SH-SY5Y (cell line): ENCODE measurements at regions not wholly inside any gene's neighbourhood (a gene's known extent, or its start where the extent isn't known, plus 50 kb on each side); places are given as distances from the start of the nearest gene placed in this dataset.

Experiments used
- GATA2 ChIP-seq: IDR thresholded peaks from 2 replicates; pipeline ENCODE4 v1.6.1; 2011; ENCODE audit warnings: mild to moderate bottlenecking, low read depth, low read length
- GATA3 ChIP-seq: IDR thresholded peaks from 2 replicates; pipeline ENCODE4 v1.6.1; 2011; ENCODE audit warnings: low read depth, mild to moderate bottlenecking, low read length, moderate library complexity

DNA sequence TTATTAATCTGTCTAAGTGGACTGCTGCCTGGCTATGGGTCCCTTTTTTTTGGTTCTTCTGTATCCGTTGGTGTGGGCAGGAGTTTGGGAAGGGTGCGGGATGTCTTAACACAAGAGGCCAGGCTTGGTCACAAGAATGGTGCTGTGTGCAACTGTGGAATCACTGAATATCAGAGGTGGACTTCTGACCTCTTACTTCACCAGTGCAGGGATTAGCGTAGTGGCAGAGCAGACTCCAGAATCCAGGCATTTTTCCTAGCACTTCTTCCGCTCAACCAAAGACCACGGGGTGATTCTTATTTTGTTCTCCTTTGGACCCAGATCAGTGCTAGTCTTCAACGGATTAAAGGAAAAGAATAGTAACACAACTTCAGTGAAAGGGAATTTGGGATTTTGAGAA, 254.3 kb upstream of the TNP1 start:
- no peak for TF ChIP-seq GATA2
- TF ChIP-seq GATA3: no peak
